Astrocyte (in vitro differentiated cells and primary cell): ENCODE measurements at regions not wholly inside any gene's neighbourhood (a gene's known extent, or its start where the extent isn't known, plus 50 kb on each side); places are given as distances from the start of the nearest gene placed in this dataset.

Source experiments
- DNase-seq: peaks from one replicate; pipeline ENCODE4 v3.0.0-alpha.2; 2010; ENCODE audit warnings: low read depth
- FAIRE-seq: peaks from 2 replicates; lab custom pipeline; 2011; peaks lifted over from hg19 to GRCh38; lab: Jason Lieb, UNC
- H2AFZ ChIP-seq: 2 replicates; pipeline ENCODE4 v1.6.0; 2012; ENCODE audit warnings: low read depth, low read length, inconsistent platforms
- H3K27ac ChIP-seq: 2 replicates; pipeline ENCODE4 v1.5.1; 2011; ENCODE audit warnings: low read depth, low read length, inconsistent platforms
- H3K27me3 ChIP-seq: 2 replicates; pipeline ENCODE4 v1.6.0; 2011; ENCODE audit warnings: low read length, inconsistent platforms; ENCODE audit not compliant: insufficient read depth
- H3K36me3 ChIP-seq: 2 replicates; pipeline ENCODE4 v1.5.1; 2011; ENCODE audit warnings: low read length, inconsistent platforms; ENCODE audit not compliant: insufficient read depth
- H3K4me1 ChIP-seq: 2 replicates; pipeline ENCODE4 v1.5.1; 2011; ENCODE audit warnings: low read length, inconsistent platforms; ENCODE audit not compliant: insufficient read depth
- H3K4me2 ChIP-seq: 2 replicates; pipeline ENCODE4 v1.6.0; 2012; ENCODE audit warnings: low read length, inconsistent platforms
- H3K4me3 ChIP-seq: 2 replicates; pipeline ENCODE4 v1.5.1; 2011; ENCODE audit warnings: low read depth, mild to moderate bottlenecking, low read length, inconsistent platforms; ENCODE audit not compliant: insufficient read depth
- H3K79me2 ChIP-seq: 2 replicates; pipeline ENCODE4 v1.6.0; 2012; ENCODE audit warnings: mild to moderate bottlenecking, low read length, inconsistent platforms; ENCODE audit not compliant: insufficient read depth
- H3K9ac ChIP-seq: 2 replicates; pipeline ENCODE4 v1.6.0; 2012; ENCODE audit warnings: mild to moderate bottlenecking, low read length, inconsistent platforms
- H3K9me3 ChIP-seq: 2 replicates; pipeline ENCODE4 v1.5.1; 2012; ENCODE audit warnings: low read depth, mild to moderate bottlenecking, low read length, inconsistent platforms; ENCODE audit not compliant: insufficient read depth
- H4K20me1 ChIP-seq: 2 replicates; pipeline ENCODE4 v1.6.0; 2012; ENCODE audit warnings: low read length, inconsistent platforms; ENCODE audit not compliant: insufficient read depth
- H3K27ac Mint-ChIP-seq: one replicate; pipeline ENCODE4 v1.8.0; 2021; ENCODE audit warnings: mild to moderate bottlenecking, mixed read lengths; ENCODE audit not compliant: unreplicated experiment
- H3K27me3 Mint-ChIP-seq: one replicate; pipeline ENCODE4 v1.8.0; 2021; ENCODE audit warnings: low read depth, mixed read lengths; ENCODE audit not compliant: unreplicated experiment
- H3K36me3 Mint-ChIP-seq: one replicate; pipeline ENCODE4 v1.8.0; 2021; ENCODE audit warnings: low read depth, mixed read lengths; ENCODE audit not compliant: unreplicated experiment
- H3K4me1 Mint-ChIP-seq: one replicate; pipeline ENCODE4 v1.8.0; 2021; ENCODE audit warnings: low read depth, mixed read lengths; ENCODE audit not compliant: unreplicated experiment
- H3K4me3 Mint-ChIP-seq: one replicate; pipeline ENCODE4 v1.8.0; 2021; ENCODE audit warnings: mild to moderate bottlenecking, moderate library complexity, mixed read lengths; ENCODE audit not compliant: unreplicated experiment
- H3K9me3 Mint-ChIP-seq: one replicate; pipeline ENCODE4 v1.8.0; 2021; ENCODE audit warnings: mild to moderate bottlenecking, mixed read lengths; ENCODE audit not compliant: unreplicated experiment
- EZH2 ChIP-seq: IDR thresholded peaks from 2 replicates; pipeline ENCODE4 v1.6.1; 2012; ENCODE audit warnings: mild to moderate bottlenecking, low read length, inconsistent platforms; ENCODE audit not compliant: insufficient read depth
- TF ChIP-seq, protein P1 (sequence below): IDR thresholded peaks from 2 replicates; pipeline ENCODE4 v1.5.1; 2011; ENCODE audit warnings: low read depth, mild to moderate bottlenecking, inconsistent platforms, low read length, moderate library complexity; ENCODE audit not compliant: insufficient read depth

DNA sequence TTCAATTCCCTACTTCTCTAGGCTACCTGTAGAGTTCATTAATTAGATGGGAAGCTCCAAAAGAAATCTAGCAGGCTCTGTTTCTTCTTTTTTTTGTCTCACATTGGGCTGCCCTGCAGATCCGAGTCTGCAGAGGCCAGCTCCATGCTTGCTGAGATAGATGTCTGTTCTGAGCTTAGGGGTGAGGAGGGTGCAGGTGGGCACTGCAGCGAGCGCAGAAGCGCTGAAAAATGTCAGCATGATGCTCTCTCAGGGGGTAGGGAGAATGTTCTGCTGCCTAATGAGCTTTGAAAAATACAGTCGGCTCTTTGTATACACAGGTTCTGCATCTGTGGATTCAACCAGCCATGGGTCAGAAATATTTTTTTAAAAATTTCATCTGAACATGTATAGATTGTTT is 56.8 kb upstream of the KCNA3 start:
- no peak for DNase-seq

DNA sequence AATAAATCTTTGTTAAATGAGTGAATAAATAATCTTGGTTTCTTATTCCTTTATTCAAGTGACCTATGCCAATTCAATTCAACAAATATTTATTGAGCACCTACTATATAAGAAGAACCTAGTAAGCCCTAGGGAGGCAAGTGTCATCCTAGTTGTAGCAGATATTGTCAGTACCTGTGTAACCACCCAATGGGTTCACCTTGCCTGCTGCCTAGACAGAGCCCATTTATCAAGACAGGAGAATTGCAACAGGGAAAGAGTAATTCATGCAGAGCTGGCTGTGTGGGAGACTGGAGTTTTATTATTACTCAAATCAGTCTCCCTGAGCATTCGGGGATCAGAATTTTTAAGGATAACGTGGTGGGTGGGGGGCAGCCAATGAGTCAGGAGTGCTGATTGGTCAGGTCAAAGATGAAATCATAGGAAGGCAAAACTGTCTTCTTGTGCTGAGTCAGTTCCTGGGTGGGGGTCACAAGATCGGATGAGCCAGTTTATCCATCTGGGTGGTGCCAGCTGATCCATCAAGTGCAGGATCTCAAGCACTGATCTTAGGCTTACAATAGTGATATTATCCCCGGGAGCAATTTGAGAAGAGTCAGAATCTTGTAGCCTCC is 53.8 kb upstream of the KCNA3 start:
- Histone ChIP-seq H3K4me1 (no peaks in the 10 kb centered on the region), H3K9ac (no peak overlapping the region), H3K9me3 (no peaks in the 10 kb centered on the region), H3K36me3 (no peaks in the 10 kb centered on the region), H3K4me2 (no peak overlapping the region), H3K27ac (no peak overlapping the region), H2AFZ (no peak overlapping the region), H4K20me1 (no peaks in the 10 kb centered on the region), H3K79me2 (no peaks in the 10 kb centered on the region), H3K4me3 (no peak overlapping the region), H3K27me3 (peaks cover 2% of the 10 kb centered on the region)
- no peaks in the 10 kb centered on the region for H3K4me1 Mint-ChIP-seq
- TF ChIP-seq, protein P1, sequence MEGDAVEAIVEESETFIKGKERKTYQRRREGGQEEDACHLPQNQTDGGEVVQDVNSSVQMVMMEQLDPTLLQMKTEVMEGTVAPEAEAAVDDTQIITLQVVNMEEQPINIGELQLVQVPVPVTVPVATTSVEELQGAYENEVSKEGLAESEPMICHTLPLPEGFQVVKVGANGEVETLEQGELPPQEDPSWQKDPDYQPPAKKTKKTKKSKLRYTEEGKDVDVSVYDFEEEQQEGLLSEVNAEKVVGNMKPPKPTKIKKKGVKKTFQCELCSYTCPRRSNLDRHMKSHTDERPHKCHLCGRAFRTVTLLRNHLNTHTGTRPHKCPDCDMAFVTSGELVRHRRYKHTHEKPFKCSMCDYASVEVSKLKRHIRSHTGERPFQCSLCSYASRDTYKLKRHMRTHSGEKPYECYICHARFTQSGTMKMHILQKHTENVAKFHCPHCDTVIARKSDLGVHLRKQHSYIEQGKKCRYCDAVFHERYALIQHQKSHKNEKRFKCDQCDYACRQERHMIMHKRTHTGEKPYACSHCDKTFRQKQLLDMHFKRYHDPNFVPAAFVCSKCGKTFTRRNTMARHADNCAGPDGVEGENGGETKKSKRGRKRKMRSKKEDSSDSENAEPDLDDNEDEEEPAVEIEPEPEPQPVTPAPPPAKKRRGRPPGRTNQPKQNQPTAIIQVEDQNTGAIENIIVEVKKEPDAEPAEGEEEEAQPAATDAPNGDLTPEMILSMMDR, result no peak
- TF ChIP-seq EZH2, result no peak
- H3K36me3 Mint-ChIP-seq, result no peaks in the 10 kb centered on the region
- no peak for DNase-seq
- no peak overlapping the region for H3K4me3 Mint-ChIP-seq
- H3K9me3 Mint-ChIP-seq, result no peaks in the 10 kb centered on the region
- FAIRE-seq, result no peak
- peaks cover 31% of the 10 kb centered on the region for H3K27me3 Mint-ChIP-seq
- no peak overlapping the region for H3K27ac Mint-ChIP-seq

More for the DNA sequence above, 56.8 kb upstream of the KCNA3 start:
- peaks cover 41% of the 10 kb centered on the region for H3K27me3 Mint-ChIP-seq
- FAIRE-seq, result no peak
- no peaks in the 10 kb centered on the region for H3K79me2 ChIP-seq
- H4K20me1 ChIP-seq, result no peaks in the 10 kb centered on the region
- H3K27ac Mint-ChIP-seq, result no peak overlapping the region
- peaks cover 2% of the 10 kb centered on the region for H3K27me3 ChIP-seq
- no peaks in the 10 kb centered on the region for H3K36me3 Mint-ChIP-seq
- H3K9me3 Mint-ChIP-seq, result no peaks in the 10 kb centered on the region
- H3K4me2 ChIP-seq, result no peak overlapping the region
- no peaks in the 10 kb centered on the region for H3K9me3 ChIP-seq
- no peak overlapping the region for H3K4me3 ChIP-seq
- no peaks in the 10 kb centered on the region for H3K4me1 Mint-ChIP-seq
- no peak overlapping the region for H3K27ac ChIP-seq
- no peak overlapping the region for H3K9ac ChIP-seq
- H3K4me3 Mint-ChIP-seq, result no peak overlapping the region
- no peaks in the 10 kb centered on the region for H3K4me1 ChIP-seq
- H3K36me3 ChIP-seq, result no peaks in the 10 kb centered on the region
- TF ChIP-seq, protein P1, result no peak
- TF ChIP-seq EZH2, result no peak
- H2AFZ ChIP-seq, result no peak overlapping the region

DNA sequence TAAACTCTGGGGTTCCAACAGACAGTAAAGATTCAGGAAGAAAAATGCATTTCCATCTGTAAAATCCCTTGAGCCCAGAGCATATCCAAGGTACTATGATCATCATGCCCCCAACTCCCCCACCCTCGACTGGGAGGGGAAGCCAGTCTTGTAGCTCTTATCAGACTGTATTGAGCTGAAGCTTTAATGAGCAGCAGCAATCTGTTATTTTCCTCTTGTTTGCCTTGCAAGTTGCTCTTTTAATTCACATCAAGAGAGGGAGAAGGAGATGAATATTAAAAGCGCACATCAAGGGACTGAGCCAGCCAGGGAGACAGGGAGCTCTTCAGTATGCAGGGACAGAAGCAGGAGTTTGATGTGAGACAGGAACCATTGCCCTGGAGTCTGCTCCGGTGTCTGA is 52.5 kb upstream of the KCNA3 start:
- Histone ChIP-seq H3K79me2 (no peaks in the 10 kb centered on the region), H4K20me1 (no peaks in the 10 kb centered on the region), H3K4me3 (no peak overlapping the region), H3K9me3 (no peaks in the 10 kb centered on the region), H3K4me2 (no peak overlapping the region), H3K9ac (no peak overlapping the region), H3K27ac (no peak overlapping the region), H3K4me1 (no peaks in the 10 kb centered on the region), H3K27me3 (peaks cover 2% of the 10 kb centered on the region), H2AFZ (no peak overlapping the region), H3K36me3 (no peaks in the 10 kb centered on the region)
- no peaks in the 10 kb centered on the region for H3K4me1 Mint-ChIP-seq
- peaks cover 24% of the 10 kb centered on the region for H3K27me3 Mint-ChIP-seq
- DNase-seq, result no peak
- no peak overlapping the region for H3K27ac Mint-ChIP-seq
- H3K36me3 Mint-ChIP-seq, result no peaks in the 10 kb centered on the region
- no peaks in the 10 kb centered on the region for H3K9me3 Mint-ChIP-seq
- H3K4me3 Mint-ChIP-seq, result no peak overlapping the region
- no peak for FAIRE-seq
- TF ChIP-seq EZH2, result no peak
- TF ChIP-seq, protein P1, result no peak
